Liver (tissue), 8 donors: ENCODE measurements at regions not wholly inside any gene's neighbourhood (a gene's known extent, or its start where the extent isn't known, plus 50 kb on each side); places are given as distances from the start of the nearest gene placed in this dataset.

Experiments used
- DNase-seq: peaks from one replicate; pipeline ENCODE4 v3.0.0-alpha.2; 2017; ENCODE audit warnings: low spot score
- H3K27ac ChIP-seq, 2 donors: one replicate each; pipeline ENCODE4 v1.7.0; 2013; ENCODE audit warnings: inconsistent platforms in 2 of 2, low read length in 2 of 2, control low read depth in 1 of 2, low read depth in 1 of 2, mild to moderate bottlenecking in 1 of 2
- H3K27me3 ChIP-seq, 4 donors: one replicate each; pipeline versions ENCODE4 v1.6.1 to v1.7.0; 2013; ENCODE audit warnings: low read length in 3 of 4, inconsistent platforms in 1 of 4, mild to moderate bottlenecking in 1 of 4, moderate library complexity in 1 of 4; ENCODE audit not compliant: control insufficient read depth in 4 of 4, insufficient read depth in 4 of 4
- H3K36me3 ChIP-seq, 4 donors: one replicate each; pipeline versions ENCODE4 v1.6.1 to v1.7.0; 2013; ENCODE audit warnings: low read length in 3 of 4, mild to moderate bottlenecking in 3 of 4, low read depth in 1 of 4, moderate library complexity in 1 of 4; ENCODE audit not compliant: control insufficient read depth in 4 of 4, insufficient read depth in 3 of 4
- H3K4me1 ChIP-seq, 4 donors: one replicate each; pipeline versions ENCODE4 v1.6.1 to v1.7.0; 2013; ENCODE audit warnings: low read length in 3 of 4, mild to moderate bottlenecking in 3 of 4, moderate library complexity in 1 of 4; ENCODE audit not compliant: control insufficient read depth in 4 of 4, insufficient read depth in 4 of 4
- H3K4me3 ChIP-seq, 3 donors: one replicate each; pipeline versions ENCODE4 v1.6.1 to v1.7.0; 2013; ENCODE audit warnings: low read length in 3 of 3, control low read depth in 1 of 3, low read depth in 1 of 3, mild to moderate bottlenecking in 1 of 3
- H3K9ac ChIP-seq, 2 donors: one replicate each; pipeline ENCODE4 v1.7.0; 2013; ENCODE audit warnings: low read length in 2 of 2, mild to moderate bottlenecking in 2 of 2, moderate library complexity in 2 of 2, control low read depth in 1 of 2, low read depth in 1 of 2
- H3K9me3 ChIP-seq, 4 donors: one replicate each; pipeline versions ENCODE4 v1.6.1 to v1.7.0; 2013; ENCODE audit warnings: low read length in 3 of 4; ENCODE audit not compliant: control insufficient read depth in 4 of 4
- ATF3 ChIP-seq: IDR thresholded peaks from 2 replicates; pipeline ENCODE4 v1.6.1; 2016; ENCODE audit warnings: antibody characterized with exemption
- CTCF ChIP-seq: fragments of 150-350 bp; IDR thresholded peaks from 2 replicates; pipeline ENCODE4 v1.5.1; 2017; ENCODE audit warnings: improper control_type of control experiment, low read depth, low read length; ENCODE audit not compliant: missing input control
- EGR1 ChIP-seq, 2 donors: IDR thresholded peaks; 2 replicates each; pipeline ENCODE4 v1.6.1; 2016 to 2018; ENCODE audit warnings: antibody characterized with exemption in 2 of 2, low read depth in 2 of 2
- FOXA1 ChIP-seq: IDR thresholded peaks from 2 replicates; pipeline ENCODE4 v1.6.1; 2016; ENCODE audit warnings: antibody characterized with exemption
- FOXA2 ChIP-seq: IDR thresholded peaks from 2 replicates; pipeline ENCODE4 v1.6.1; 2016; ENCODE audit warnings: antibody characterized with exemption
- GABPA ChIP-seq, 2 donors: IDR thresholded peaks in 1 of 2; conservative IDR thresholded peaks in 1 of 2; 2 replicates each; pipeline ENCODE4 v1.6.1; 2016; ENCODE audit warnings: antibody characterized with exemption in 2 of 2, mild to moderate bottlenecking in 1 of 2, moderate library complexity in 1 of 2
- HNF4A ChIP-seq, 2 donors: conservative IDR thresholded peaks; 2 replicates each; pipeline ENCODE4 v1.6.1; 2016; ENCODE audit warnings: antibody characterized with exemption in 2 of 2, mild to moderate bottlenecking in 2 of 2
- JUND ChIP-seq, 2 donors: IDR thresholded peaks; 2 replicates each; pipeline ENCODE4 v1.6.1; 2016; ENCODE audit warnings: antibody characterized with exemption in 2 of 2
- MAX ChIP-seq: IDR thresholded peaks from 2 replicates; pipeline ENCODE4 v1.6.1; 2016; ENCODE audit warnings: antibody characterized with exemption
- NR2F2 ChIP-seq: IDR thresholded peaks from 2 replicates; pipeline ENCODE4 v1.6.1; 2016; ENCODE audit warnings: antibody characterized with exemption
- REST ChIP-seq: IDR thresholded peaks from 2 replicates; pipeline ENCODE4 v1.6.1; 2016; ENCODE audit warnings: antibody characterized with exemption, mild to moderate bottlenecking
- RXRA ChIP-seq, 2 donors: IDR thresholded peaks; 2 replicates each; pipeline ENCODE4 v1.6.1; 2017 to 2018; ENCODE audit warnings: antibody characterized with exemption in 2 of 2, mild to moderate bottlenecking in 1 of 2
- SP1 ChIP-seq: IDR thresholded peaks from 2 replicates; pipeline ENCODE4 v1.6.1; 2018; ENCODE audit warnings: antibody characterized with exemption, mild to moderate bottlenecking
- YY1 ChIP-seq: IDR thresholded peaks from 2 replicates; pipeline ENCODE4 v1.6.1; 2016; ENCODE audit warnings: antibody characterized with exemption, mild to moderate bottlenecking
- ZBTB33 ChIP-seq: IDR thresholded peaks from 2 replicates; pipeline ENCODE4 v1.6.1; 2016; ENCODE audit warnings: antibody characterized with exemption
- WGBS: extraction: QIAGEN DNeasy Blood & Tissue Kit; methylation state at CpG from one replicate; pipeline ENCODE4 v1.1.7; 2013; 5-methylcytosine and 5-hydroxymethylcytosine counted together
- donor health status: healthy.
- donor health status: healthy.
- donor health status: healthy.
- donor health status: healthy.
- donor health status: healthy.

GRCh38 chr4:114318309-114318708 is 280.3 kb upstream of the UGT8 start:
- DNase-seq = no peak
- TF ChIP-seq FOXA2 (no peak), SP1 (no peak), ZBTB33 (no peak), RXRA (IDR thresholded peaks at IDR 0.05) (no peak), MAX (no peak), JUND (IDR thresholded peaks at IDR 0.05) (no peak), YY1 (no peak), NR2F2 (no peak), HNF4A (conservative IDR thresholded peaks at IDR 0.05) (no peak), EGR1 (IDR thresholded peaks at IDR 0.05; ENCODE audit: low read depth in 2 of 2) (no peak)
- Histone ChIP-seq H3K27me3 (no peaks in the 10 kb centered on the region), H3K4me3 (no peak overlapping the region), H3K27ac (no peak overlapping the region), H3K36me3 (no peaks in the 10 kb centered on the region), H3K9ac (no peak overlapping the region), H3K9me3 (peaks cover 0 to 2% (median 0%) of the 10 kb centered on the region in 4 donors), H3K4me1 (no peaks in the 10 kb centered on the region)

- H3K4me1 ChIP-seq = no peaks in the 10 kb centered on the region
- WGBS = 93% methylated on average over 2 of the region's 2 CpGs
- H3K9me3 ChIP-seq = no peaks in the 10 kb centered on the region
- H3K36me3 ChIP-seq = no peaks in the 10 kb centered on the region
- H3K27ac ChIP-seq = no peak overlapping the region
- TF ChIP-seq NR2F2 = no peak
- TF ChIP-seq EGR1 (IDR thresholded peaks at IDR 0.05; ENCODE audit: low read depth in 2 of 2) = no peak
- TF ChIP-seq HNF4A (conservative IDR thresholded peaks at IDR 0.05) = no peak
- TF ChIP-seq CTCF = no peak
- no peak for TF ChIP-seq JUND (IDR thresholded peaks at IDR 0.05)
- TF ChIP-seq RXRA (IDR thresholded peaks at IDR 0.05) = no peak
- no peak for TF ChIP-seq GABPA (IDR thresholded peaks at IDR 0.05 in 1 of 2, conservative IDR thresholded peaks at IDR 0.05 in 1 of 2)
- TF ChIP-seq FOXA1 = no peak
- H3K4me3 ChIP-seq = no peak overlapping the region
- H3K9ac ChIP-seq = no peak overlapping the region
- no peak for DNase-seq
- H3K27me3 ChIP-seq = no peaks in the 10 kb centered on the region
These were observed 278.5 kb upstream of the UGT8 start for GRCh38 chr4:114320126-114320525.

- Histone ChIP-seq H3K4me1 (no peaks in the 10 kb centered on the region), H3K27ac (no peak overlapping the region), H3K36me3 (no peaks in the 10 kb centered on the region), H3K9ac (no peak overlapping the region), H3K9me3 (no peaks in the 10 kb centered on the region), H3K27me3 (no peaks in the 10 kb centered on the region), H3K4me3 (no peak overlapping the region)
- TF ChIP-seq REST = no peak
- TF ChIP-seq MAX = no peak
- no peak for TF ChIP-seq SP1
- no peak for TF ChIP-seq ATF3
- no peak for TF ChIP-seq EGR1 (IDR thresholded peaks at IDR 0.05; ENCODE audit: low read depth in 2 of 2)
- no peak for TF ChIP-seq ZBTB33
- 81% methylated on average over 3 of the region's 3 CpGs for WGBS
- DNase-seq = no peak
These were observed 277.2 kb upstream of the UGT8 start for GRCh38 chr4:114321366-114321765.
